ENCODE measurements at regions not wholly inside any gene's neighbourhood (a gene's known extent, or its start where the extent isn't known, plus 50 kb on each side); places are given as distances from the start of the nearest gene placed in this dataset.

GRCh38 chr1:232211149-232211548 is 418.8 kb downstream of the SIPA1L2 start:
- Histone ChIP-seq H3K79me1 (ENCODE audit: low read depth in 1 of 2, low read length in 2 of 2) (no peaks in the 10 kb centered on the region), H4K91ac (ENCODE audit: insufficient read depth, low read depth, low read length) (no peak overlapping the region), H4K20me1 (ENCODE audit: insufficient read depth, low read length) (no peaks in the 10 kb centered on the region), H3K4me3 (ENCODE audit: insufficient read depth, low read depth, low read length) (no peak overlapping the region), H3K27me3 (ENCODE audit: control insufficient read depth, insufficient read depth, low read length) (no peaks in the 10 kb centered on the region), H3K9me3 (ENCODE audit: control insufficient read depth, insufficient read depth, low read length) (no peaks in the 10 kb centered on the region), H3K4me1 (ENCODE audit: control insufficient read depth, insufficient read depth, low read length) (no peaks in the 10 kb centered on the region), H2BK15ac (ENCODE audit: low read depth, low read length) (no peak overlapping the region), H2AK5ac (ENCODE audit: low read depth, low read length) (no peak overlapping the region), H2BK20ac (ENCODE audit: low read depth, low read length) (no peak overlapping the region), H2AK9ac (replicated peaks; ENCODE audit: low read depth, low read length, poor library complexity) (peak overlapping the region; percentile 1), H3K27ac (ENCODE audit: insufficient read depth, low read length) (no peak overlapping the region), H3K9me1 (ENCODE audit: insufficient read depth, low read length) (no peaks in the 10 kb centered on the region), H4K8ac (ENCODE audit: low read depth in 2 of 2, low read length in 2 of 2) (no peak overlapping the region), H3K23ac (ENCODE audit: low read depth, low read length) (no peak overlapping the region), H3K4me2 (ENCODE audit: low read depth, low read length) (no peak overlapping the region), H3K4ac (ENCODE audit: low read depth, low read length) (no peak overlapping the region), H3K18ac (ENCODE audit: low read depth, low read length) (no peak overlapping the region), H3K9ac (ENCODE audit: low read depth, low read length) (no peak overlapping the region), H3K56ac (ENCODE audit: extremely low read depth, insufficient read depth, low read length) (no peak overlapping the region), H2BK120ac (ENCODE audit: low read depth, low read length) (no peak overlapping the region), H4K5ac (ENCODE audit: low read depth, low read length) (no peak overlapping the region), H3K36me3 (ENCODE audit: control insufficient read depth, insufficient read depth, low read length) (no peaks in the 10 kb centered on the region), H2AFZ (replicated peaks; ENCODE audit: low read length, poor library complexity) (no peak overlapping the region), H2BK5ac (ENCODE audit: low read depth, low read length, poor library complexity, severe bottlenecking) (no peak overlapping the region), H3K14ac (replicated peaks; ENCODE audit: low read depth, low read length) (no peak overlapping the region)
- ChIA-PET POLR2A (ENCODE audit: unreplicated experiment) (no interaction called here), CTCF (interaction anchor here (1.2 kb wide), 1 partner anchor 10 kb away, joined by 3 read pairs; no protein-coding TSS in a partner anchor)
- no peak for TF ChIP-seq BHLHE40 (IDR thresholded peaks at IDR 0.05; ENCODE audit: low read depth, low read length)
- no peak for TF ChIP-seq NFE2L2 (IDR thresholded peaks at IDR 0.05; ENCODE audit: low read depth, low read length)
- no peak for TF ChIP-seq SMC3 (IDR thresholded peaks at IDR 0.05; ENCODE audit: low read depth, low read length)
- no peak for TF ChIP-seq ELK1 (IDR thresholded peaks at IDR 0.05; ENCODE audit: borderline replicate concordance, low read depth, low read length)
- TF ChIP-seq RAD21 (IDR thresholded peaks at IDR 0.05; ENCODE audit: low read length), result no peak
- no peak for TF ChIP-seq CTCF (conservative IDR thresholded peaks at IDR 0.05; ENCODE audit: low read depth, low read length)
- no peak for TF ChIP-seq MXI1 (IDR thresholded peaks at IDR 0.05; ENCODE audit: borderline replicate concordance, low read depth, low read length)
- no peak for TF ChIP-seq CHD1 (IDR thresholded peaks at IDR 0.05; ENCODE audit: low read depth, low read length)
- no peak for TF ChIP-seq MAZ (IDR thresholded peaks at IDR 0.05; ENCODE audit: borderline replicate concordance, low read depth, low read length)
- TF ChIP-seq MAFK (IDR thresholded peaks at IDR 0.05; ENCODE audit: low read depth, low read length), result no peak
- no peak for TF ChIP-seq USF2 (IDR thresholded peaks at IDR 0.05; ENCODE audit: low read depth, low read length)
- no peak for TF ChIP-seq FOS (IDR thresholded peaks at IDR 0.05; ENCODE audit: low read depth, low read length)
- TF ChIP-seq POLR2A (IDR thresholded peaks at IDR 0.05; ENCODE audit: low read depth, low read length), result no peak
- no peak for TF ChIP-seq RFX5 (IDR thresholded peaks at IDR 0.05; ENCODE audit: low read depth, low read length)
- no peak for TF ChIP-seq CEBPB (IDR thresholded peaks at IDR 0.05; ENCODE audit: low read depth, low read length)
- no peak for TF ChIP-seq RCOR1 (IDR thresholded peaks at IDR 0.05; ENCODE audit: insufficient replicate concordance, low read length)
- WGBS, 2 experiments (ENCODE audit: extremely low coverage in 2 of 2, insufficient read length in 1 of 2), result 67% methylated on average over 1 of the region's 2 CpGs; no CpG with 5 or more reads in 1 of the 2 experiments
- dilution Hi-C loops (cut with HindIII; ENCODE audit: low sequenced_read_pairs, unreplicated experiment), result no loop called here
- in situ Hi-C loops (cut with MboI; ENCODE audit: low sequenced_read_pairs), result no loop called here
- no TSS peak for BruUV-seq (replicated peaks)
- no peak for ATAC-seq (ENCODE audit: low read depth)
- DNase-seq, result no peak
- intact Hi-C loops (cut with micrococcal nuclease), result no loop called here

Data from IMR-90 (cell line).